ENCODE measurements at regions not wholly inside any gene's neighbourhood (a gene's known extent, or its start where the extent isn't known, plus 50 kb on each side); places are given as distances from the start of the nearest gene placed in this dataset.

DNA sequence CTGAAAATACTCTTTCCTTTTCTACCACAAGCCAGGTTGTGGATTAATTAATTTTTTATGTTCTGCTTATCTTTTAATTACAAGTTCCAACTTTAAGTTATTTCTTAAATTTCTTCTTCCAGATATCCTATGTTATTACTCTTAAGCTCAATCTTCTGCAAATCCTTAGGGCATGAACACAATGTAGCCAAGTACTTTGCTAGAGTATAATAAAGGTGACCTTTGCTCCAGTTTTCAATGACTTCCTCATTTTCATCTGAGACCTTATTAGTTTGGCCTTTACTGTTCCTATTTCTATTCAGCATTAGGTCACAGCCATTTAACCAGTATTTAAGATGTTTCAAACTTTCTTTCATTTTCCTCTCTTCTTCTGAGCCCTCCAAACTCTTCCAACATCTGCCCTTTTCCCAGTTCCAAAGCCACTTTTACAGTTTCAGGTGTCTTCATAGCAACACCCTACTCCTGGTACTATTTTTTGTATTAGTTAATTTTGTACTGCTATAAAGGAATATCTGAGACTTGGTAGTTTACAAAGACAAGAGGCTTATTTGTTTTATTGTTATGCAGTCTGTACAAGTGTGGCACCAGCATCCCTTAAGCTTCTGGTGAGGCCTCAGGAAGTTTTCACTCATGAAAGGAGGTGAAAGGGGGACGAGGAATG, 886.2 kb upstream of the GHITM start:
- DNase-seq, result no peak

DNA sequence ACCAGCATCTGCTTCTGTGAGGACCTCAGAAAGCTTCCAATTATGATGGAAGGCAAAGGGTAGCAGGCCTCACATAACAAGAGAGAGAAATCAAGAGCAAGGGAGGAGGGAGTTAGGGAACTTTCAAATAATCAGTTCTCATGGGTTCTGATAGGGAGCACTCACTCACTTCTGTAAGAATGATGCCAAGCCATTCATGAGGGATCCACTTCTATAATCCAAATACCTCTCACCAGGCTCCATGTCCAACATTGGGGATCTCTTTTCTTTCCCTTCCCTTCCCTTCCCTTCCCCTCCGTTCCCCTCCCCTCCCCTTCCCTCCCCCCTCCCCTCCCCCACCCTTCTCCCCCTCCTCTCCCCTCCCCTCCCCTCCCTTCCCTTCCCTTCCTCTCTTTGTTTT, 884.6 kb upstream of the GHITM start:
- no peak for DNase-seq

- DNase-seq, result no peak
These were observed 876.9 kb upstream of the GHITM start for GRCh38 chr10:83262434-83262833.

DNA sequence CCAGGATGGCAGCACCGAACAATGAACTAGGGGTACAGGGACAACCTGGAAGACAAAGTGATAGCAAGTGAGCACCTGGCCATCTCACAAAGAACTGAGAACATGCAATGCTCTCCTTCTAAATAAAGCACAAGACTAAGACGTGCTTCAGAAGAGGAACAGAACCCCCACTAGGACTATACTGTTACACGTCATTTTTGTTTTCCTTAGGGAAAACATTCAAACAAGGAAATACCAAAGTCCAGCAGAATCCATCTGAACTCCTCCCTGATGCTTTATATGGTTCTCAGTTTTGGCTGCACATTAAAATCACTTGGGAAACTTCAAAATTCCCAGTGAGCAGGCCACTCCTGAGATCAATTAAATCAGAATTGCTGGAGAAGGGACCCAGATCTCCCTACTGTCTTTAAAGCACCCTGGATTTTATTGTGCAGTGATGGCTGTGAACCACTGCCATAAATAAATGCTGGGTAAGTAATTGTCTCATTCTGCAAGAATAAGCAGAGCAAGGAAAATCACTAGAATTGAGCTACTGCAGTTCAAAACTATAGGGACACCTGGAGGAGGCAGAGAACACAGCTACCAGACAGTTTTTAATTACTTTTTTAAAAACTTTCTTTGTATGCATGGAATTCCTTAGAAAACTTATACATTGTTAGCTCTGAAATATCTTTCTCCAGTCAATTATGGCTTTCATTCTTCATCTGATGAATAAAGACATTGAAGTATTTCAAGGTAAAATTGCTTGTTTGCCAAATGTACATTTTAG, 866.5 kb upstream of the GHITM start:
- DNase-seq, result no peak

GRCh38 chr10:83274088-83274487, 865.2 kb upstream of the GHITM start:
- DNase-seq, result no peak

GRCh38 chr10:83276971-83277370, 862.3 kb upstream of the GHITM start:
- peak; percentile 60 for DNase-seq

- no peak for DNase-seq
These were observed 856.2 kb upstream of the GHITM start for GRCh38 chr10:83283151-83283550.

DNA sequence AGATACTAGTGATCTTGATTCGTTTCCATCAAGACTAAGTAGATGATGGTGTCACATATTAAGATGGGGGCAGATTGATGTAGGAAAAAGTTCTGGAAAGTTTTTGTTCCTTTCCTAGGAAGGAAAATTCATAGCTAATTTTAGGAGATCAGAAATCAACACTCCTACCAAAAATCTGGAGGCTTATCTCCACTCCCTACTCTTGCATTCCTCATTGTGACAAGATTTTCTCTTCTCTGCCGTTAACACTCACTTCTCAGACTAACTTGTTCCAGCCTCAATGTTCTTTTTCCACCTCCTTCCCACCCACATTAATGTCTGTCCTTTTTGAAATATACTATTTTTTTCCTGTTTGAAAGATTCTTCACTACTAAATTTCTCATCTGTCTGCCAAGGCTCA, 851.9 kb upstream of the GHITM start:
- DNase-seq, result no peak

DNA sequence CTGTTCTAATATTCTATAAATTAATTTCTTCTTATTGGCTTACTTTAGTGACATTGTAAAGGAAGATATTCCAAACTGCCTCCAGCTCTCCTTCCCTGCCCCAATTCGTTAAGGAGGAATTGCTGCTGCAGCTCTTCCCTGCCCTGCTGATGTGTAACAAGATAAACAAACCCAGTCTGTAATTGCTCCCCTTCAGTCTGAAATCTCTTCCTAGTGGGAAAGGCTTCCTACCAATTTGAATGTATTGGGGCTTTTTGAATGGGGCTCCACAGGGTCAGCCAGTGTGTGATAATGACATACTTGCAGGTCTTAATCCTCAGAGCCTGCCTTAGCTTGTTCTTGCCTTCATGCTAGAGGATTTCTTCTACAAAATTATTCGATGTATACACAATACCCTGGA, 849.9 kb upstream of the GHITM start:
- no peak for DNase-seq

- DNase-seq, result no peak
These were observed 849.4 kb upstream of the GHITM start for GRCh38 chr10:83289948-83290347.

GRCh38 chr10:83301732-83302131, 837.6 kb upstream of the GHITM start:
- no peak for DNase-seq

DNA sequence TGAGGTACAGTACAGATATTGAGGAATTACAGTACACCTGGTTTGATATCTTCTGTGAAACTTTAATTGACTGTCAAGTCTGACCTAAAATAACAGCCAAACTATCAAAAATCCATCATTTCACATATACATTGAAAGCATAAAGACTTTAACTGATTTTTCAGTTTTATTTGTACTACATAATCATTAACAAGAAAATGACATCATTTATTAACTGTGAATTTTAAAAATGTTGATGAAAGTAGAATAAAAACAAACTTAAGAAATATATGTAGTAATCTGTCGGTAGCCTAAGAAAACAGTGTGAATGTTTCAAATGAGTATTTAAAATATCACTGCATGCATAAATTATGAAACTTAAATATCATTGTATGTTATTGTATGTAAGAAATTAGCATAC, 836.7 kb upstream of the GHITM start:
- no peak for DNase-seq

DNA sequence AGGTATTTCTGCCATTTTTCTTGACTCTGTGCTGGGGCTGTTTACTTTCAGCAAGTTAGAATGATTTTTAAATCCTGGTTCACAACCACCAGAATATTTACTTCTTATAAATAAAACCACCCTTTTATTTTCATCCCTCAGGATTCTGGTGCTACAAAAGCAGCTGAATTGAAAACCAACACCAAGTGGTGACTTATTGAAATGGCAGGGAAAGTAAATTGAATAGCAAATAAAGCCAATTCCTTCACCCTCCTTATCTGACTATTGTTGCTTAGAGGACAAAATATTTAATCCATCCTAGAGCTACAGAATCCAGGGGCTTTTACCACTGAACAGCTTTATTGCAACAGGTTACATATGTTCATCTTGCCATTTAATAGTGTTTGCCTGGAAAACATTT, 828.6 kb upstream of the GHITM start:
- no peak for DNase-seq

GRCh38 chr10:83312570-83312969, 826.7 kb upstream of the GHITM start:
- no peak for DNase-seq

GRCh38 chr10:83332690-83333089, 806.6 kb upstream of the GHITM start:
- DNase-seq, result no peak

GRCh38 chr10:83333566-83333965, 805.7 kb upstream of the GHITM start:
- no peak for DNase-seq

- no peak for DNase-seq
These were observed 795.6 kb upstream of the GHITM start for GRCh38 chr10:83343676-83344075.

DNA sequence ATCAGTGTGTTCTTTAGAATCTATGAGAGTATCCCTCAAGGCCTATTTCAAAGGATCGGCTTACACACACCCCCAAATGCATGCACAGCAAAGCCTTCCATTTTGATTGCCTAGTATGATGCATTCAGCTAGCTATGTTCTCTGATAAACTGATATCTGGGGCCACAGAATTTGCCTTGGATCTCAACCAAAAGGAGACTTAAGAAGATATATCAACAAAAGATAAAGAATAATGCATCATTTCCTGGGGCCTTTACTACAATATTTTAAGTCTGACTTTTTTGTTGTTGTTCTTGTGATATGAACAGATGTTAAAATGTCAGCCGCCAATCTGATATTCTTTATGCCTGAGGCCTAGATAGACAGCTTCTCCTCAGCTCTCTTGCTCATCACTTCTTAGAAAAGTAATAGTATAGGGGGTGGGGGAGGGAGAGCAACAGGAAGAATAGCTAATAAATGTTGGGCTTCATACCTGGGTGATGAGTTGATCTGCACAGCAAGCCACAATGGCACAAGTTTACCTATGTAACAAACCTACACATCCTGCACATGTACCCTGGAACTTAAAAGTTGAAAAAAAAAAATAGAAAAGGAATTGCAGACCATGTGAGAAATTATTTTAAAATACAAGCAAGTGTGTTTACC, 792.9 kb upstream of the GHITM start:
- no peak for DNase-seq

DNA sequence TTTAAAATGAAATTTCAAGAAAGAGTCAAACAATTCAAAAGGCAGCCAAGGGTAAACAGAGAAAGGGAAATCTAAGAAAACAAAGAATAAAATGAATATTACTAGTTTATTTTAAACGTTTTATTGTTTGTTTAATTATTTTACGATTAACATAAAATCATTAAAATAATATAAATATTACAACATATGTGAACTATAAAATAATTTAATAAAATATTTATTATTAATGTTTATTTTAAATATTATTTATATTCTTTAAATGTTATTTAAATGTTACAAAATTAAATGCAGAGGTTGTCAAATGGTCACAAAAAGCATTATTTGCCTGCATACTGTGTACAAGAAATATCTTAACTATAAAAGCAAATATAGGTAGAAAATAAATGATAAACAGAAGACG, 786.7 kb upstream of the GHITM start:
- DNase-seq, result no peak

GRCh38 chr10:83354456-83354855, 784.9 kb upstream of the GHITM start:
- no peak for DNase-seq

GRCh38 chr10:83357004-83357403, 782.3 kb upstream of the GHITM start:
- DNase-seq, result no peak

GRCh38 chr10:83357627-83358026, 781.7 kb upstream of the GHITM start:
- no peak for DNase-seq

GRCh38 chr10:83367036-83367435, 772.3 kb upstream of the GHITM start:
- no peak for DNase-seq

All from islet precursor cell (in vitro differentiated cells).